Prostate gland (tissue), 2 donors: ENCODE measurements at regions not wholly inside any gene's neighbourhood (a gene's known extent, or its start where the extent isn't known, plus 50 kb on each side); places are given as distances from the start of the nearest gene placed in this dataset.

Source experiments
- DNase-seq: peaks from one replicate; pipeline ENCODE4 v3.0.0-alpha.2; 2019; ENCODE audit warnings: low spot score
- H3K27ac ChIP-seq, 2 donors: fragments of 200-600 bp; sonication (generic); 2 replicates each; pipeline ENCODE4 v1.5.1; 2017 to 2019
- H3K27me3 ChIP-seq: fragments of 200-600 bp; sonication (generic); replicated peaks from 2 replicates; pipeline ENCODE4 v1.5.1; 2019; ENCODE audit not compliant: insufficient read depth
- H3K36me3 ChIP-seq, 2 donors: fragments of 200-600 bp; sonication (generic); 1 replicate in 1 of 2; 2 replicates in 1 of 2; pipeline versions ENCODE4 v1.5.1 to v1.8.1; 2017 to 2019
- H3K4me1 ChIP-seq: fragments of 200-600 bp; sonication (generic); replicated peaks from 2 replicates; pipeline ENCODE4 v1.5.1; 2019
- H3K4me3 ChIP-seq, 2 donors: fragments of 200-600 bp; sonication (generic); 2 replicates each; pipeline ENCODE4 v1.5.1; 2017 to 2019
- H3K9me3 ChIP-seq: fragments of 200-600 bp; sonication (generic); 2 replicates; pipeline ENCODE4 v1.5.1; 2017
- POLR2A ChIP-seq: fragments of 450-650 bp; IDR thresholded peaks from one replicate; pipeline ENCODE4 v1.6.1; 2016; ENCODE audit warnings: antibody characterized with exemption, mild to moderate bottlenecking
- POLR2AphosphoS5 ChIP-seq: sonication (generic); formaldehyde crosslinking; IDR thresholded peaks from one replicate; pipeline ENCODE4 v1.6.1; 2017; ENCODE audit warnings: antibody characterized with exemption
- WGBS: methylation state at CpG from one replicate; pipeline ENCODE4 v1.1.5; 2018; 5-methylcytosine and 5-hydroxymethylcytosine counted together
- intact Hi-C: fragments of 100-400 bp; cut with DNase I; formaldehyde crosslinking; loops from one replicate; pipeline ENCODE4 v1.14.2; 2022
- TF ChIP-seq, protein P1 (sequence below), 4 experiments: fragments of 200-600 bp in 2 of 4; fragments of 450-650 bp in 2 of 4; sonication (generic) in 2 of 4; IDR thresholded peaks; 1 replicate in 3 of 4; 2 replicates in 1 of 4; pipeline ENCODE4 v1.5.1; 2016 to 2019; ENCODE audit warnings: antibody characterized with exemption in 4 of 4, mild to moderate bottlenecking in 2 of 4, moderate library complexity in 2 of 4

DNA sequence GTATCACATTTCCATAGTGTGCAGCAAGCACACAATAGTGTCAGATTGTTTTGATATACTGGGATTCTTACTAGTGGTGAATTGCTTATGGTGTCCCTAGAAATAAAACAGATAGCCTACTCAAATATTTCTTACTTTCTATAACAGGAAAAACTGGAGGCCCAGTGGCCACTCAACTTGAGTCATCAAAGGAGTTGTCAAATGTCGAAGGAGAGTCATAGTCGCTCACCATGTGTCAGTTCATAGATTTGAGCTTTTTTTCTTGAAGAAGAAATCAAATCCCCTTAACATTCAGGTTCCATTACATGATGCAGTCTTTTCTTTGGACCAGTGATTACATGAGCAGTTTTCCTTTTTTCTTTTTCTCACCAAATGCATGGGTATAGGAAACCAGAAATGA is 1271.0 kb downstream of the RAPGEF2 start:
- TF ChIP-seq, protein P1, sequence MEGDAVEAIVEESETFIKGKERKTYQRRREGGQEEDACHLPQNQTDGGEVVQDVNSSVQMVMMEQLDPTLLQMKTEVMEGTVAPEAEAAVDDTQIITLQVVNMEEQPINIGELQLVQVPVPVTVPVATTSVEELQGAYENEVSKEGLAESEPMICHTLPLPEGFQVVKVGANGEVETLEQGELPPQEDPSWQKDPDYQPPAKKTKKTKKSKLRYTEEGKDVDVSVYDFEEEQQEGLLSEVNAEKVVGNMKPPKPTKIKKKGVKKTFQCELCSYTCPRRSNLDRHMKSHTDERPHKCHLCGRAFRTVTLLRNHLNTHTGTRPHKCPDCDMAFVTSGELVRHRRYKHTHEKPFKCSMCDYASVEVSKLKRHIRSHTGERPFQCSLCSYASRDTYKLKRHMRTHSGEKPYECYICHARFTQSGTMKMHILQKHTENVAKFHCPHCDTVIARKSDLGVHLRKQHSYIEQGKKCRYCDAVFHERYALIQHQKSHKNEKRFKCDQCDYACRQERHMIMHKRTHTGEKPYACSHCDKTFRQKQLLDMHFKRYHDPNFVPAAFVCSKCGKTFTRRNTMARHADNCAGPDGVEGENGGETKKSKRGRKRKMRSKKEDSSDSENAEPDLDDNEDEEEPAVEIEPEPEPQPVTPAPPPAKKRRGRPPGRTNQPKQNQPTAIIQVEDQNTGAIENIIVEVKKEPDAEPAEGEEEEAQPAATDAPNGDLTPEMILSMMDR (IDR thresholded peaks at IDR 0.05), result no peak
- no peak for TF ChIP-seq POLR2AphosphoS5
- no peak for TF ChIP-seq POLR2A
- H3K27me3 ChIP-seq, result no peaks in the 10 kb centered on the region
- intact Hi-C loops, result no loop called here
- no peaks in the 10 kb centered on the region for H3K36me3 ChIP-seq
- H3K4me1 ChIP-seq, result no peaks in the 10 kb centered on the region
- H3K4me3 ChIP-seq, result no peak overlapping the region
- 96% methylated on average over 2 of the region's 2 CpGs for WGBS
- no peak overlapping the region for H3K27ac ChIP-seq
- DNase-seq, result no peak
- H3K9me3 ChIP-seq, result no peaks in the 10 kb centered on the region

DNA sequence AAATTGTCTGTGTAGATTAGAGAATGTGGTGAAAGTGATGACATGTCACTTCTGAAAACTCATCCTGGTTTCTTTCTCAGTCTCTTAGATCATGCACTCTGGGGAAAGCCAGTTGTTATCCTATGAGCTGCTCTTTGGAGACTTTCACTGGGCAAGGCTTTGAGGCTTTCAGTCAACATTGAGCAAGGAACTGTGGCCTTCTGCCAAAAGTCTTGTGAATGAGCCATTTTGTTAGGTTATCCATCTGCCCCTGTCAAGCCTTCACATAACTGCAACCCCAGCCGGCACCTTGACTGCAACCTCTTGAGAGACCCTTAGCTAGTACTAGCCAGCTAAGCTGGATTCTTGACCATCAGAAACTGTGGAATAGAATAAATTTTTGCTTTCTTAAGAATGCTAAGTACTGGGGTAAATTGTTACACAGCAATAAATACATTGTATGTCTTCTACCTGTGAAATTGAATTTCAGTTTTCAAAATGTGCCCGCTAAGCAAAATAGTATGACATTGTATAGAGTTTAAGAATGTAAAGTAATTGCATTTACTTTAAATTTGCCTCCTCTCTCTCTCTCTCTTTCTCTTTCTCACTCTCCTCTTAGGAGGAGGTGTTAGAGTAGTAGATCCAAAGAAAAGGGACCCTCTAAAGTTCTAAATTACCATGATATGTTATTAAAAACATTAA is 1273.0 kb downstream of the RAPGEF2 start:
- Histone ChIP-seq H3K4me3 (no peak overlapping the region), H3K9me3 (no peaks in the 10 kb centered on the region), H3K4me1 (no peaks in the 10 kb centered on the region), H3K27me3 (no peaks in the 10 kb centered on the region), H3K27ac (no peak overlapping the region), H3K36me3 (no peaks in the 10 kb centered on the region)
- TF ChIP-seq, protein P1 (IDR thresholded peaks at IDR 0.05), result no peak
- intact Hi-C loops, result no loop called here
- no peak for DNase-seq
- 81% methylated on average over 2 of the region's 2 CpGs for WGBS

DNA sequence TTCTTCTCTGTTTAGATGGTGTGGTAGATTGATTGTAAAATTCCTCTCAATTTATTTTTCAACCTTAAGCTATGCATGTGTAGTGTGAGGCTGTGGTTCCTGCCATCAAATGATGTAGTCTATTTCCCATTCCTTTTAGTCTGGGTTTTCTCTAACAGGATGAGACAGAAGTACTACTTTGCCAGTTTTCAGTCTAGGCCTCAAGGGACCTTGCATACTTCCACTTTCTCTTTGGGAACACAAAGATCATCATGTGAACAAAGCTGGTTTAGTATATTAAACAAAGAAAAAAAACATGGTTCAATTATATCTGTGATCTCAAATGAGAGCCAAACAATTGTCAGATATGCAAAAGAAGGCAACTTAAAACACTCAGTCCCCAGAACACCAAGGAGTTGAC is 1284.0 kb downstream of the RAPGEF2 start:
- Histone ChIP-seq H3K27me3 (no peaks in the 10 kb centered on the region), H3K4me1 (peaks cover 2% of the 10 kb centered on the region), H3K4me3 (no peak overlapping the region), H3K9me3 (no peaks in the 10 kb centered on the region), H3K36me3 (no peaks in the 10 kb centered on the region), H3K27ac (no peak overlapping the region)
- TF ChIP-seq POLR2A (no peak), POLR2AphosphoS5 (no peak)
- TF ChIP-seq, protein P1 (IDR thresholded peaks at IDR 0.05), result no peak
- intact Hi-C loops, result no loop called here
- no peak for DNase-seq

DNA sequence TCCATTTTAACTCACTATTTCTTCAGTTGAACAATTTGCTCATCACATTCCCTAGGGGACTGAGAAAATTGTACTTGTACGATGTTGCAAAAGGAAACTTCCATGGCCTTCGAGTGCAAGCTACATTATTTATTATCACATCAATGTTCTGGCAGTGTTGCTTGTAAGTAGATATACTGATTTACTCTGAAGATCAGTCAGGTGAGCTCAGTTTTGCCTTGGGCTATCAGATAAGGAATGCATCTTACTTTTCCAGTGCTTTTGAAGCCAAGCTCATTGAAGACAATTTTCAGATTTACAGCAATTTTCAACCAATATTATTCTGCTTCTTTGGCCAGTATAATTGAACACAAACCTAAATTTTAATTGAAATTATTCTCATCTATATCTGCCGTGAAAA is 1296.9 kb downstream of the RAPGEF2 start:
- 84% methylated on average over 3 of the region's 3 CpGs for WGBS
- Histone ChIP-seq H3K27me3 (no peaks in the 10 kb centered on the region), H3K9me3 (no peaks in the 10 kb centered on the region), H3K36me3 (no peaks in the 10 kb centered on the region), H3K27ac (no peak overlapping the region), H3K4me1 (no peaks in the 10 kb centered on the region), H3K4me3 (no peak overlapping the region)
- no peak for DNase-seq
- no peak for TF ChIP-seq POLR2AphosphoS5
- TF ChIP-seq, protein P1 (IDR thresholded peaks at IDR 0.05), result no peak
- no peak for TF ChIP-seq POLR2A
- intact Hi-C loops, result no loop called here

DNA sequence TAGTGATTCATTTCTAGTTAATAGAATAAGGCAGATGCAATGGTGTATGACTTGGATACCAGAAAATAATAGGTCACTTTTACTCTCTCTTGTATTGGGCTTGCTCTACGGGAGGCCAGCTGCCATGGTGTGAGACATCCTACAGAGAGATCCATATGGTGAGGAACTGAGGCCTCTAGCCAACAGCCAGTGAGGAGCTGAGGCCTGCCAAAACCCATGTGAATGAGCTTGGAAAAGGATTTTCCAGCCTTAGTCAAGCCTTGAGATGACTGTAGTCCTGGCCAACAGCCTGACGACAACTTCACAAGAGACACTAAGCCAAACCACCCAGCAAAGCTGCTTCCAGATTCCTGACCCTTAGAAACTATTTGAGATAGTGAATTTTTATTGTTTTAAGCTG is 1300.2 kb downstream of the RAPGEF2 start:
- DNase-seq, result no peak
- no peak overlapping the region for H3K4me3 ChIP-seq
- WGBS, result 86% methylated on average over 2 of the region's 2 CpGs
- intact Hi-C loops, result no loop called here
- no peaks in the 10 kb centered on the region for H3K9me3 ChIP-seq
- no peaks in the 10 kb centered on the region for H3K27me3 ChIP-seq
- no peaks in the 10 kb centered on the region for H3K4me1 ChIP-seq
- H3K27ac ChIP-seq, result no peak overlapping the region
- no peaks in the 10 kb centered on the region for H3K36me3 ChIP-seq
- no peak for TF ChIP-seq POLR2A
- no peak for TF ChIP-seq POLR2AphosphoS5
- TF ChIP-seq, protein P1 (IDR thresholded peaks at IDR 0.05), result no peak
